ENCODE measurements at regions not wholly inside any gene's neighbourhood (a gene's known extent, or its start where the extent isn't known, plus 50 kb on each side); places are given as distances from the start of the nearest gene placed in this dataset.
A peak's percentile ranks its signal among the peaks of the same experiment; 100 is the strongest.

GRCh38 chr2:196333397-196333796 lies 162.0 kb upstream of the STK17B start:
- H3K27ac ChIP-seq: no peak overlapping the region
- TF ChIP-seq, protein P1, sequence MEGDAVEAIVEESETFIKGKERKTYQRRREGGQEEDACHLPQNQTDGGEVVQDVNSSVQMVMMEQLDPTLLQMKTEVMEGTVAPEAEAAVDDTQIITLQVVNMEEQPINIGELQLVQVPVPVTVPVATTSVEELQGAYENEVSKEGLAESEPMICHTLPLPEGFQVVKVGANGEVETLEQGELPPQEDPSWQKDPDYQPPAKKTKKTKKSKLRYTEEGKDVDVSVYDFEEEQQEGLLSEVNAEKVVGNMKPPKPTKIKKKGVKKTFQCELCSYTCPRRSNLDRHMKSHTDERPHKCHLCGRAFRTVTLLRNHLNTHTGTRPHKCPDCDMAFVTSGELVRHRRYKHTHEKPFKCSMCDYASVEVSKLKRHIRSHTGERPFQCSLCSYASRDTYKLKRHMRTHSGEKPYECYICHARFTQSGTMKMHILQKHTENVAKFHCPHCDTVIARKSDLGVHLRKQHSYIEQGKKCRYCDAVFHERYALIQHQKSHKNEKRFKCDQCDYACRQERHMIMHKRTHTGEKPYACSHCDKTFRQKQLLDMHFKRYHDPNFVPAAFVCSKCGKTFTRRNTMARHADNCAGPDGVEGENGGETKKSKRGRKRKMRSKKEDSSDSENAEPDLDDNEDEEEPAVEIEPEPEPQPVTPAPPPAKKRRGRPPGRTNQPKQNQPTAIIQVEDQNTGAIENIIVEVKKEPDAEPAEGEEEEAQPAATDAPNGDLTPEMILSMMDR (conservative IDR thresholded peaks at IDR 0.05): no peak

- no peak overlapping the region for H3K27ac ChIP-seq
- TF ChIP-seq, protein P1 (conservative IDR thresholded peaks at IDR 0.05): no peak
These were observed 163.3 kb upstream of the STK17B start for GRCh38 chr2:196334710-196335109.

GRCh38 chr2:196335221-196335634 lies 163.8 kb upstream of the STK17B start:
- TF ChIP-seq, protein P1 (conservative IDR thresholded peaks at IDR 0.05): no peak

DNA sequence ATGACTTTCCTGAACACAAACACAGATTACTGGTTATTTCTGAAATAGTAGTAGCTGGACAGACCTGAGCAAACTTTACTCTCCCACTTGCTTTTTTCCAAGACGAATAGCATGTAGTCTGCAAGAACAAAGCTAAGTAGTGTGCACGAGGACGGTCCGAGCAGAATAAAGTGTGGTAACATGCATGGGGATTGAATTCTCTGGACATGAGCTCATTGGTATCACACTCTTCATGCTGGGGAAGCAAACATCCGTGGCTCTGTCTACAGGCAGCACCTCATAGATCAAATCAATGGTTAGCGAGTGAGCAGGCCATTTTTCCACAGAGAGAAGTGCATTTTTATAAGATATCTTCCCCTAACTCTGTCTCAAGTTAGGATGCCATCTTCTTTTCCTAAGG lies 164.8 kb upstream of the STK17B start:
- TF ChIP-seq, protein P1 (conservative IDR thresholded peaks at IDR 0.05): no peak
- no peak overlapping the region for H3K27ac ChIP-seq

More at GRCh38 chr2:196335221-196335634, 163.8 kb upstream of the STK17B start:
- H3K27ac ChIP-seq: no peak overlapping the region

DNA sequence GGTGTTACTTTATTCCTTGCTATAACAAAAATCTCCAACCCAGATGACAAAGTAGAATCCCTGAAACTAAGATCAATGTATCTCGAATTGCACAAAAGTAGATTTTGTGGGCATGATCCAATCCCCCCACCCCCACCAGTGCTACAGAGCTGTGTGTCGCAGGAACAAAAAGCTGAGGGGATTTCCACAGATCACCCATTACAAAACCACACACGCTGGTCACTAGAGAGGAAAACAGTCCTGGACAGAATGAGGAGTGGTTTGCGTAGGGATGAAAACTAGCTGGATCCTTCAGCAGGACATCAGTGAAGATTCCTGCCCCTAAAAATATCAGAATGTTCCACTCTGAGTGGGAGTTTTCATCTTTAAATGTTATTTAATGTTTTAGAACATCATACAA lies 165.3 kb upstream of the STK17B start:
- TF ChIP-seq, protein P1 (conservative IDR thresholded peaks at IDR 0.05): no peak
- H3K27ac ChIP-seq: no peak overlapping the region

DNA sequence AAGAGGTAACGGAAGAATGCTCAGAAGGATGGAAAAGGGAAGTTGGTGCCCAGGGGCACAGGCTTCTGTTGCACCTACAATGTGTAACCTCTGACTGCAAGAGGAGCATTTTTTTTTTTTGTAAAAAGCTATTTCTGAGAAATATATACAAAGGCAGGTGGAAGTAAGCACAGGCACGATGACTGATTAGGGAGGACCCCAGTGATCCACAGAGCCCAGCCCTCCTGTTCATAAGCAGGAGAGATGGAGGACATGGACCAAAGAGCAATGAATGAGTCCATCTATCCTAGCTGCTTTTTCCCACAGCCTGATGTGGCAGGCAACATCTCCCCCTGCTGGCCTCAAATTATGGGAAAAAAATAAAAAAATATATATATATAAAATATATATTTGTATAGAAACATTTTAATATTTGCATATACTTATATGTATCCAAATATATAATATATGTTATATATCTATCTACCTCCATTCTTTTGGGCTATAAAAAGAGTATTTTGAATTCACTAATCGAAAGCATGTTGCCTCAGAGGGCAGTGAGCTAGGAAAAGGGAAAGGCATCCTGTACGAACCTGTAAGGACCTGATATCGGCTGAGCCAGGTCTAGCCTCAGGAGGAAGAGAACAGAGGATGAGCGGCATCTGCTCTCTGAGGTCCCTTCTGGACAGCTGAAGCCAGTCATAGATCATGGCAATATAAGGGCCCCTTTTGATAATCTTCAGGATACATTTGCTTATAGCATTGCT lies 166.0 kb upstream of the STK17B start:
- TF ChIP-seq, protein P1 (conservative IDR thresholded peaks at IDR 0.05): peak; percentile 65
- no peak overlapping the region for H3K27ac ChIP-seq

DNA sequence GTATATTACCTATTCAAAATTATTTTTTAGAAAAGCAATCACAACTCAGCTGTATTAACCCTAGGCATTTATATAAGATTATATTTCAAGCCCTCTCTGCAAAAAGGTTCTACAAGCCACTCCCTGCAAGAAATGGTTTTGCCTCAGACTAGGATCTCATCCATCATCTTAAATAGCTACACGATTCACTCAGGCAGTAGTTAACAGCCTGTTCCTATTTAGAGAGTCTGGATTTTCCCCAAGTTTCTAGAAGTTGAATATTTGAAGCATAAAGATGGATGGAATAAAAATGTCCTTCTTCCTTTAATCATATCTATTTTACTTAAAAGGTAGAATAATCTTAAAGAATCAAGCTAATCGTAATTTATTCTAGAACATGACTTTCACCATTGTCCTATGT lies 167.1 kb upstream of the STK17B start:
- no peak overlapping the region for H3K27ac ChIP-seq
- TF ChIP-seq, protein P1 (conservative IDR thresholded peaks at IDR 0.05): no peak

Measured in VCaP (cell line).